AG09309 (cell line): ENCODE measurements at regions not wholly inside any gene's neighbourhood (a gene's known extent, or its start where the extent isn't known, plus 50 kb on each side); places are given as distances from the start of the nearest gene placed in this dataset.

Experiments used
- DNase-seq: peaks from one replicate; pipeline ENCODE4 v3.0.0-alpha.2; 2010; ENCODE audit warnings: low read depth
- H3K4me3 ChIP-seq: 2 replicates; pipeline ENCODE4 v1.5.1; 2011; ENCODE audit warnings: mild to moderate bottlenecking, low read depth, low read length, moderate library complexity; ENCODE audit not compliant: control insufficient read depth
- TF ChIP-seq, protein P1 (sequence below): IDR thresholded peaks from 2 replicates; pipeline ENCODE4 v1.5.1; 2011; ENCODE audit warnings: mild to moderate bottlenecking, low read depth, low read length, inconsistent platforms; ENCODE audit not compliant: insufficient read depth, control insufficient read depth; ENCODE audit errors: missing control alignments

DNA sequence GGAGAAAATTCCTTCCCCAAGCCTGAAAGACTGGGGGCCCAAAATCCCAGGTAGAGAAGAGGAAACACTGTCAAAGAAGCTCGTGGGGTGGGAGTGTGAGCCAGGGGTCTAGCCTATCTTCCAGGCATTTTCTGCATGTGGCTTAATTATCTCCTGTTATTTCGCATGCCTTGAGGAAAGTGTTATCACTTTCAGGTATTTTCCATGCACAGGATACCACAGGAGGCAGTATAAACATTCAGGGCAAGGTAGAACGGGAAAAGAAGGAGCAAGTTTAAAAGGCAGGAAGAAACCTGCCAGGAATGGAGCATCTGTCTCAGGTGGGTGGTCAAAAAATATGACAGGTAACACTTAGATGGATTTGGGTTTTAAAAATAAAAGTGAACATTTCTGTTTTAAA, 575.3 kb upstream of the ZNF385D start:
- no peak overlapping the region for H3K4me3 ChIP-seq
- DNase-seq: no peak
- TF ChIP-seq, protein P1, sequence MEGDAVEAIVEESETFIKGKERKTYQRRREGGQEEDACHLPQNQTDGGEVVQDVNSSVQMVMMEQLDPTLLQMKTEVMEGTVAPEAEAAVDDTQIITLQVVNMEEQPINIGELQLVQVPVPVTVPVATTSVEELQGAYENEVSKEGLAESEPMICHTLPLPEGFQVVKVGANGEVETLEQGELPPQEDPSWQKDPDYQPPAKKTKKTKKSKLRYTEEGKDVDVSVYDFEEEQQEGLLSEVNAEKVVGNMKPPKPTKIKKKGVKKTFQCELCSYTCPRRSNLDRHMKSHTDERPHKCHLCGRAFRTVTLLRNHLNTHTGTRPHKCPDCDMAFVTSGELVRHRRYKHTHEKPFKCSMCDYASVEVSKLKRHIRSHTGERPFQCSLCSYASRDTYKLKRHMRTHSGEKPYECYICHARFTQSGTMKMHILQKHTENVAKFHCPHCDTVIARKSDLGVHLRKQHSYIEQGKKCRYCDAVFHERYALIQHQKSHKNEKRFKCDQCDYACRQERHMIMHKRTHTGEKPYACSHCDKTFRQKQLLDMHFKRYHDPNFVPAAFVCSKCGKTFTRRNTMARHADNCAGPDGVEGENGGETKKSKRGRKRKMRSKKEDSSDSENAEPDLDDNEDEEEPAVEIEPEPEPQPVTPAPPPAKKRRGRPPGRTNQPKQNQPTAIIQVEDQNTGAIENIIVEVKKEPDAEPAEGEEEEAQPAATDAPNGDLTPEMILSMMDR: no peak

- no peak for DNase-seq
- no peak overlapping the region for H3K4me3 ChIP-seq
- TF ChIP-seq, protein P1: no peak
Observed at GRCh38 chr3:22334996-22335395, 584.0 kb upstream of the ZNF385D start.

DNA sequence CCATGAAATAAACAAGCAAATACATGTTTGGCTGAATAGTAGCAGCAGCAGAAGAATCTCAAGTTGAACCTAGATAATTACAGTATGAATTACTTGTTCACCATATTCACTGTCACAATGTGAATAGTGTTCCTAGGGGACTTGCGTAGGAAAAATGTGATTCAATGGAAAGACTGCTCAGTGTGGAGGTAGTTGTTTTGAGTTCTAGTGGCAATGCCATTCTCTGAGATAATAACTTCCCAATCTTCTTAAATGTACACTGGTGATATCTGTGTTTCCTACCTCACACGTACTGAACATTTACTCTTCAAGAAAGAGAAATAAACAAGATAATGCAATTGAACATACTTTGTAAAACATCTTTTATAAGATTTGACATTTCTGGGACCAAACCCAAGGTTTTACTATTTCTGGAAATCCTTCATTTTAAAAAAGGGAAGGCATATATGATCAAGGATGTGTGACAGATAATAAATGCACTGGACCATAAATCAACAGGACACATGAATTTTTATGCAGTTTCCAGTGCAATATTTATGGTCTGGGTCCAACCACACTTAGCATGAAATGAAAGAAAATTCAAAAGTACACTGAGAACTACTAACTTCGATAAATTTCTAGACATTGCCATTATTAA, 598.3 kb upstream of the ZNF385D start:
- TF ChIP-seq, protein P1: no peak
- no peak overlapping the region for H3K4me3 ChIP-seq
- DNase-seq: no peak

DNA sequence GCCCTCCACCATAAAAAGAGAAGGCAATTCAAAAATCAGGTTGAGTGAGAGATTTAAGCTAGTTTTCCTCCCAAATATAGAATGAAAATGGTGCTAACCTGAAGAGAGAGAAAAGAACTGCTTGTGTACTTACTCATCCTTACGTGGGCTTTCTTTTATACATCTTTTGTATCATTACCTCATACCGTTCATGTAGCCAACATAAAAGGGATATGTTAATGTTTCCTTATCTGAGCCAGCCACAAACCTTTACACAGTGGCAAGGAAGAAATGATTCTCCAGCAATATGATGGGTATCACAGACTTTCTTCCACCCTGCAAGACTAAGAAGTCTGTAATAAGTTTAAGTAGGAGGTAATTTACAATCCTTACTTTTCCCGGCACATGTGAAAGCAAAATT, 600.8 kb upstream of the ZNF385D start:
- no peak overlapping the region for H3K4me3 ChIP-seq
- no peak for DNase-seq
- TF ChIP-seq, protein P1: no peak

DNA sequence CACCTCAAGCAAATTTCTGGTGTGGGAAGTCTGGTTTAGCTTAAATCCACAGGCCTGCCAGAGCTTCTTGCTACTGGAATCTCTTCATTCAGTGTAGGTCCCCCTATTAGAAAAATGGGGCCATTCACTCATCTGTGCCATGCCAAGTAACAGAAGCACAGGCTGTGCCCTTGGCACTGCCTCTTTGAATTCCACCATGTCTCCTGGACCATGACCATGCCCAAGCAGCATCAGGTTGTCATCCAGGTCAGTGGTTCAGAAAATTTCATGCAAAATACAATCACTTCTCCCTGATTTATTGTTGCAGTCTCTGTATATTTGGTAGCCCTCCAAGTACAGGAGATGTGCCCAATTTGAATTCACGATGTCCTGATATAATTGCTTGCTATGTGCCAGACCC, 602.1 kb upstream of the ZNF385D start:
- H3K4me3 ChIP-seq: no peak overlapping the region
- no peak for DNase-seq
- TF ChIP-seq, protein P1: no peak

DNA sequence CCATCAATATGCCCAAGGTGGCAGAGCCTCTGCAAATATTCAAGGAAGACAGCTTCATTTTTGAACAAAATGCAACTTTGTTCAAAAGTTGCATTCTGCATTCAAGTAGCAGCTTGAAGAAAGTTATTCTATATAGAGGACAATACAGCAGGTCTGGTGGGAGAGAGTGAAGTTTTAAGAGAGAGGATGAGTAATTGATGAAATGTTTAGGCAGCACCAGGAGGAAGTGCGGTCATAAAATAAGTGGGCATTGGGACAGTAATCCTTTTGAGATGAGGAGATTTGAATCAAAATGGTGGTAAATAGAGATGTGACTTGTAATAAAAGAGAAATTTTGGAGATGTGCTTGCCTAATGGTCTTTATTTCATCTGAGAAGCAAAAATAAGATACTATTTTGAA, 607.3 kb upstream of the ZNF385D start:
- H3K4me3 ChIP-seq: no peak overlapping the region
- TF ChIP-seq, protein P1: no peak
- DNase-seq: no peak

GRCh38 chr3:22360164-22360563, 609.2 kb upstream of the ZNF385D start:
- no peak overlapping the region for H3K4me3 ChIP-seq
- no peak for DNase-seq
- TF ChIP-seq, protein P1: no peak
